ENCODE measurements at regions not wholly inside any gene's neighbourhood (a gene's known extent, or its start where the extent isn't known, plus 50 kb on each side); places are given as distances from the start of the nearest gene placed in this dataset.

DNA sequence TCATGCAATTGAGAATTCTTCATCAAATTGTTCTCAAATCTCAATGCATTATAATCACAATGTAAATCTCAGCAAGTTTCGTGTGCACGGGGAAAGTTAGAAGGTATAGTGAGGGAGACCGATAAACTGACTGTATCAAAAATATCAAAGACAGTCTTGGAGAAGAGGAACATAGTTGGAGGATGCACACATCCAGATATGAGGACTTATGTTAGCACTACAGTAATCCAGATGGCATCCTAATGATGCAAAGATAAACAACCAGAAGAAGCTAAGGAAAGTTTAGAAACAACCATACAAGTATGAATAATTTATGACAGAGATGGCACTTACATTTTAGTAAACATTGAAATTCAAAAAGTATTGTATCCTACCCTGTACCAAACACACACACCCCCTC, 760.1 kb downstream of the RPS29 start:
- Histone ChIP-seq H3K79me1 (ENCODE audit: insufficient read depth, low read depth, low read length, poor library complexity, severe bottlenecking) (no peaks in the 10 kb centered on the region), H4K20me1 (ENCODE audit: control insufficient read depth, insufficient read depth, insufficient read length) (no peaks in the 10 kb centered on the region), H4K5ac (ENCODE audit: insufficient read length, low read depth, low read length) (no peak overlapping the region), H3K4me1 (ENCODE audit: insufficient read depth, low read length) (no peaks in the 10 kb centered on the region), H4K8ac (replicated peaks; ENCODE audit: insufficient read length, low read depth, low read length) (no peak overlapping the region), H3K14ac (ENCODE audit: insufficient read depth, low read length) (no peak overlapping the region), H3K23me2 (ENCODE audit: insufficient read length, low read depth, low read length, poor library complexity, severe bottlenecking) (no peaks in the 10 kb centered on the region), H2BK12ac (ENCODE audit: insufficient read length, low read depth, low read length) (no peak overlapping the region), H2AK5ac (ENCODE audit: insufficient read length, low read length) (no peak overlapping the region), H3K18ac (ENCODE audit: insufficient read length, low read depth, low read length) (no peak overlapping the region), H3K79me2 (ENCODE audit: insufficient read depth, low read length) (no peaks in the 10 kb centered on the region), H3K4ac (ENCODE audit: low read depth, low read length) (no peak overlapping the region), H2AFZ (ENCODE audit: low read length) (no peak overlapping the region), H4K91ac (ENCODE audit: insufficient read length, low read depth, low read length) (no peak overlapping the region), H2BK5ac (ENCODE audit: insufficient read length, low read length) (no peak overlapping the region), H3K27ac (ENCODE audit: insufficient read length, low read depth, low read length) (no peak overlapping the region), H3K9ac (ENCODE audit: extremely low read depth, insufficient read length, low read length) (no peak overlapping the region), H3K4me2 (ENCODE audit: insufficient read depth, insufficient read length, low read length) (no peak overlapping the region), H3K27me3 (ENCODE audit: insufficient read depth, low read length) (no peaks in the 10 kb centered on the region), H3K56ac (ENCODE audit: insufficient read length, low read depth, low read length) (no peak overlapping the region), H3K9me3 (ENCODE audit: control insufficient read depth, low read depth, low read length) (no peaks in the 10 kb centered on the region), H3T11ph (ENCODE audit: low read length) (no peak overlapping the region), H2BK15ac (ENCODE audit: low read depth, low read length) (no peak overlapping the region), H2BK120ac (ENCODE audit: low read depth, low read length, poor library complexity, severe bottlenecking) (no peak overlapping the region), H2BK20ac (ENCODE audit: low read depth, low read length, poor library complexity, severe bottlenecking) (no peak overlapping the region), H3K23ac (ENCODE audit: insufficient read length, low read depth, low read length) (no peak overlapping the region)
- Mint-ChIP-seq H3K9me3 (no peaks in the 10 kb centered on the region), H3K27me3 (ENCODE audit: low read depth) (no peaks in the 10 kb centered on the region), H3K4me1 (no peaks in the 10 kb centered on the region), H3K4me3 (no peak overlapping the region), H3K36me3 (ENCODE audit: insufficient read depth in 1 of 3, low read depth in 3 of 3) (no peaks in the 10 kb centered on the region), H3K27ac (no peak overlapping the region)
- DNase-seq: no peak
- TF ChIP-seq, protein P1, sequence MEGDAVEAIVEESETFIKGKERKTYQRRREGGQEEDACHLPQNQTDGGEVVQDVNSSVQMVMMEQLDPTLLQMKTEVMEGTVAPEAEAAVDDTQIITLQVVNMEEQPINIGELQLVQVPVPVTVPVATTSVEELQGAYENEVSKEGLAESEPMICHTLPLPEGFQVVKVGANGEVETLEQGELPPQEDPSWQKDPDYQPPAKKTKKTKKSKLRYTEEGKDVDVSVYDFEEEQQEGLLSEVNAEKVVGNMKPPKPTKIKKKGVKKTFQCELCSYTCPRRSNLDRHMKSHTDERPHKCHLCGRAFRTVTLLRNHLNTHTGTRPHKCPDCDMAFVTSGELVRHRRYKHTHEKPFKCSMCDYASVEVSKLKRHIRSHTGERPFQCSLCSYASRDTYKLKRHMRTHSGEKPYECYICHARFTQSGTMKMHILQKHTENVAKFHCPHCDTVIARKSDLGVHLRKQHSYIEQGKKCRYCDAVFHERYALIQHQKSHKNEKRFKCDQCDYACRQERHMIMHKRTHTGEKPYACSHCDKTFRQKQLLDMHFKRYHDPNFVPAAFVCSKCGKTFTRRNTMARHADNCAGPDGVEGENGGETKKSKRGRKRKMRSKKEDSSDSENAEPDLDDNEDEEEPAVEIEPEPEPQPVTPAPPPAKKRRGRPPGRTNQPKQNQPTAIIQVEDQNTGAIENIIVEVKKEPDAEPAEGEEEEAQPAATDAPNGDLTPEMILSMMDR (conservative IDR thresholded peaks at IDR 0.05): no peak
- no CpG with 5 or more reads among the region's 3 CpGs for WGBS (ENCODE audit: extremely low coverage, insufficient read length, low lambda C conversion rate)

All from H9 (cell line).